HepG2 (cell line): ENCODE measurements at regions not wholly inside any gene's neighbourhood (a gene's known extent, or its start where the extent isn't known, plus 50 kb on each side); places are given as distances from the start of the nearest gene placed in this dataset.
A peak's percentile ranks its signal among the peaks of the same experiment; 100 is the strongest.

Experiments used
- ATAC-seq: fragments of 200-7000 bp; cut with Tn5 transposase; 3 replicates; pipeline ENCODE4 v1.9.1; 2020; ENCODE audit warnings: mild to moderate bottlenecking, moderate library complexity
- BruUV-seq: library from RNA; stranded (reverse); fragments of 400-500 nt; replicated peaks from 2 replicates; lab custom pipeline; 2021; lab: Mats Ljungman, UMichigan
- CTCF ChIA-PET: fragments of 300-600 bp; formaldehyde crosslinking; extraction: SDS; loops from one replicate; lab custom pipeline; 2021; ENCODE audit warnings: low total read pairs, inconsistent platforms, low intra/inter-chr PET ratio; lab: Yijun Ruan, JAX
- POLR2A ChIA-PET: fragments of 350-600 bp; sonication (Branson Sonifier 250); formaldehyde crosslinking; loops from one replicate; lab custom pipeline; 2020; ENCODE audit warnings: antibody characterized with exemption, inconsistent platforms; lab: Yijun Ruan, JAX
- DNase-seq: peaks from one replicate; pipeline ENCODE4 v3.0.0-alpha.2; 2015; ENCODE audit warnings: low spot score
- FAIRE-seq: peaks from 3 replicates; lab custom pipeline; 2011; peaks lifted over from hg19 to GRCh38; lab: Jason Lieb, UNC
- H2AFZ ChIP-seq: one replicate; pipeline ENCODE4 v1.6.1; 2011; ENCODE audit warnings: low read length, inconsistent platforms
- H3K27ac ChIP-seq: fragments of 300-600 bp; 3 replicates; pipeline ENCODE4 v1.8.0; 2011; ENCODE audit warnings: mixed run types, mild to moderate bottlenecking, mixed read lengths, low read length, inconsistent platforms; ENCODE audit not compliant: insufficient read depth; ENCODE audit errors: extremely low read length
- H3K27me3 ChIP-seq, 2 experiments: fragments of 200-600 bp in 1 of 2; 2 replicates in 1 of 2; 3 replicates in 1 of 2; pipeline versions ENCODE4 v1.6.0 to v1.8.0; 2011; ENCODE audit warnings: low read length in 2 of 2, mild to moderate bottlenecking in 2 of 2, moderate library complexity in 2 of 2, inconsistent platforms in 1 of 2; ENCODE audit not compliant: insufficient read depth in 2 of 2, control insufficient read depth in 1 of 2
- H3K36me3 ChIP-seq, 2 experiments: fragments of 200-600 bp in 1 of 2; replicated peaks in 1 of 2; 2 replicates in 1 of 2; 3 replicates in 1 of 2; pipeline versions ENCODE4 v1.5.1 to v1.8.0; 2011; ENCODE audit warnings: low read length in 2 of 2, inconsistent platforms in 1 of 2; ENCODE audit not compliant: insufficient read depth in 2 of 2, control insufficient read depth in 1 of 2
- H3K4me1 ChIP-seq: 2 replicates; pipeline ENCODE4 v1.5.1; 2012; ENCODE audit warnings: low read length, inconsistent platforms; ENCODE audit not compliant: insufficient read depth
- H3K4me2 ChIP-seq: 2 replicates; pipeline ENCODE4 v1.6.0; 2011; ENCODE audit warnings: low read depth, low read length, inconsistent platforms
- H3K4me3 ChIP-seq, 3 experiments: fragments of 200-600 bp in 1 of 3; sonication (generic), shearing (Covaris generic) in 1 of 3; replicated peaks in 1 of 3; 2 replicates each; pipeline ENCODE4 v1.5.1; 2011 to 2016; ENCODE audit warnings: low read length in 3 of 3, inconsistent platforms in 2 of 3, low read depth in 2 of 3, mild to moderate bottlenecking in 2 of 3, control low read depth in 1 of 3, mixed read lengths in 1 of 3; ENCODE audit not compliant: insufficient read depth in 1 of 3
- H3K79me2 ChIP-seq: one replicate; pipeline ENCODE4 v1.6.1; 2011; ENCODE audit warnings: low read length, inconsistent platforms; ENCODE audit not compliant: insufficient read depth
- H3K9ac ChIP-seq: 2 replicates; pipeline ENCODE4 v1.6.0; 2011; ENCODE audit warnings: mild to moderate bottlenecking, low read depth, low read length, inconsistent platforms; ENCODE audit not compliant: insufficient read depth
- H3K9me3 ChIP-seq: 2 replicates; pipeline ENCODE4 v1.5.1; 2012; ENCODE audit warnings: mild to moderate bottlenecking, low read length
- H4K20me1 ChIP-seq: 2 replicates; pipeline ENCODE4 v1.6.0; 2011; ENCODE audit warnings: inconsistent platforms, mild to moderate bottlenecking, low read length, moderate library complexity; ENCODE audit not compliant: insufficient read depth
- CTCF ChIP-seq: sonication (generic); formaldehyde crosslinking; IDR thresholded peaks from 2 replicates; pipeline ENCODE4 v1.5.0; 2020; ENCODE audit warnings: mild to moderate bottlenecking, missing genetic modification reagents, moderate library complexity
- FOXO4 ChIP-seq: sonication (generic); formaldehyde crosslinking; conservative IDR thresholded peaks from 2 replicates; pipeline ENCODE4 v1.8.1; 2023; ENCODE audit warnings: missing genetic modification reagents
- MAFF ChIP-seq: IDR thresholded peaks from 2 replicates; pipeline ENCODE4 v1.6.1; 2011; ENCODE audit warnings: low read depth, low read length, improper control_type of control experiment
- STAG1 ChIP-seq: sonication (generic); formaldehyde crosslinking; IDR thresholded peaks from 2 replicates; pipeline ENCODE4 v1.4.0; 2020; ENCODE audit warnings: missing genetic modification reagents
- ZBTB8A ChIP-seq: sonication (generic); formaldehyde crosslinking; IDR thresholded peaks from 2 replicates; pipeline ENCODE4 v1.4.0; 2020; ENCODE audit warnings: mild to moderate bottlenecking, low read depth, missing genetic modification reagents, borderline replicate concordance
- ZMAT5 ChIP-seq: sonication (generic); formaldehyde crosslinking; IDR thresholded peaks from 2 replicates; pipeline ENCODE4 v1.5.0; 2020; ENCODE audit warnings: mild to moderate bottlenecking, low read depth, missing genetic modification reagents, borderline replicate concordance
- ZNF138 ChIP-seq: sonication (generic); formaldehyde crosslinking; IDR thresholded peaks from 2 replicates; pipeline ENCODE4 v1.5.0; 2020; ENCODE audit warnings: mild to moderate bottlenecking, low read depth, missing genetic modification reagents
- ZNF275 ChIP-seq: sonication (generic); formaldehyde crosslinking; IDR thresholded peaks from 2 replicates; pipeline ENCODE4 v1.8.0; 2022; ENCODE audit warnings: missing genetic modification reagents, mild to moderate bottlenecking, inconsistent platforms, borderline replicate concordance
- WGBS: methylation state at CpG from one replicate; pipeline ENCODE4 v1.1.6; 2017; ENCODE audit warnings: low lambda C conversion rate; 5-methylcytosine and 5-hydroxymethylcytosine counted together
- in situ Hi-C: cut with HindIII; loops from 2 replicates; pipeline ENCODE4 v1.10.0; 2017; ENCODE audit warnings: low pct_unique_long_range_greater_than_20kb; ENCODE audit not compliant: extremely low pct_ligation_motif_present
- intact Hi-C: fragments of 100-400 bp; cut with micrococcal nuclease; formaldehyde crosslinking; loops from one replicate; pipeline ENCODE4 v1.10.0; 2022; ENCODE audit not compliant: unreplicated experiment

- H3K79me2 ChIP-seq, result no peaks in the 10 kb centered on the region
- ATAC-seq, result peak; percentile 47; the same call in 1 of the 3 replicates
- CTCF ChIA-PET, result no interaction called here
- intact Hi-C loops (loop anchor here (5.0 kb wide), 1 partner anchor 775 kb away; no protein-coding TSS in a partner anchor), in situ Hi-C loops (no loop called here)
- H3K27ac ChIP-seq, result no peak overlapping the region
- H3K4me1 ChIP-seq, result no peaks in the 10 kb centered on the region
- TF ChIP-seq ZNF275 (CRISPR knock-in tag), result no peak
- TF ChIP-seq FOXO4 (CRISPR knock-in tag), result no peak
- no peak for TF ChIP-seq ZNF138 (CRISPR knock-in tag)
- peak; percentile 36 for TF ChIP-seq CTCF (CRISPR knock-in tag)
- no peak for TF ChIP-seq ZBTB8A (CRISPR knock-in tag)
- no peak for TF ChIP-seq ZMAT5 (CRISPR knock-in tag)
- TF ChIP-seq MAFF, result no peak
- TF ChIP-seq STAG1 (CRISPR knock-in tag), result peak; percentile 50
- TF ChIP-seq, all 625 proteins: peak for 2
- Histone ChIP-seq H3K9me3 (no peaks in the 10 kb centered on the region), H3K36me3 (no peaks in the 10 kb centered on the region), H3K9ac (no peak overlapping the region), H3K4me2 (no peak overlapping the region), H3K4me3 (no peak overlapping the region), H3K27me3 (no peaks in the 10 kb centered on the region), H4K20me1 (no peaks in the 10 kb centered on the region), H2AFZ (no peak overlapping the region)
- POLR2A ChIA-PET, result no interaction called here
- DNase-seq, result peak; percentile 14
- FAIRE-seq, result no peak
- 31% methylated on average over 1 of the region's 1 CpG for WGBS
- BruUV-seq, result no TSS peak
Observed at GRCh38 chr2:167342769-167343168, 454.5 kb downstream of the XIRP2 start.
